Panc1 (cell line): ENCODE measurements at regions not wholly inside any gene's neighbourhood (a gene's known extent, or its start where the extent isn't known, plus 50 kb on each side); places are given as distances from the start of the nearest gene placed in this dataset.

Source experiments
- ATAC-seq: fragments of 200-7000 bp; cut with Tn5 transposase; 2 replicates; pipeline ENCODE4 v1.9.1; 2020; ENCODE audit warnings: mild to moderate bottlenecking, moderate library complexity
- BruUV-seq: library from RNA; stranded (reverse); fragments of 400-500 nt; replicated peaks from 2 replicates; lab custom pipeline; 2021; lab: Mats Ljungman, UMichigan
- CTCF ChIA-PET: fragments of 300-600 bp; sonication (Branson Sonifier 250); formaldehyde crosslinking; loops from one replicate; lab custom pipeline; 2022; ENCODE audit warnings: antibody characterized with exemption; lab: Charles Lee
- POLR2A ChIA-PET: fragments of 300-600 bp; sonication (Branson Sonifier 250); formaldehyde crosslinking; loops from one replicate; lab custom pipeline; 2022; ENCODE audit warnings: antibody characterized with exemption; lab: Charles Lee
- DNase-seq: peaks from one replicate; pipeline ENCODE4 v3.0.0-alpha.2; 2010; ENCODE audit warnings: low read depth, low spot score
- H3K27ac ChIP-seq: 2 replicates; pipeline ENCODE4 v1.5.1; 2011; ENCODE audit warnings: mild to moderate bottlenecking, low read length, inconsistent platforms
- H3K27me3 ChIP-seq: fragments of 200-500 bp; sonication (Bioruptor generic); 2 replicates; pipeline ENCODE4 v1.6.0; 2014; ENCODE audit warnings: low read length, inconsistent platforms; ENCODE audit not compliant: control insufficient read depth, insufficient read depth
- H3K36me3 ChIP-seq: fragments of 200-500 bp; sonication (Bioruptor generic); 2 replicates; pipeline ENCODE4 v1.5.1; 2014; ENCODE audit warnings: inconsistent platforms, mild to moderate bottlenecking, low read length, moderate library complexity; ENCODE audit not compliant: control insufficient read depth, insufficient read depth
- H3K4me1 ChIP-seq: 2 replicates; pipeline ENCODE4 v1.5.1; 2011; ENCODE audit warnings: inconsistent platforms, mild to moderate bottlenecking, low read length, moderate library complexity; ENCODE audit not compliant: control insufficient read depth, insufficient read depth
- H3K4me3 ChIP-seq, 2 experiments: 2 replicates each; pipeline ENCODE4 v1.5.1; 2011 to 2012; ENCODE audit warnings: low read depth in 2 of 2, low read length in 2 of 2, mild to moderate bottlenecking in 2 of 2, inconsistent platforms in 1 of 2, moderate library complexity in 1 of 2
- H3K9me3 ChIP-seq: fragments of 200-500 bp; sonication (Bioruptor generic); 2 replicates; pipeline ENCODE4 v1.5.1; 2014; ENCODE audit warnings: low read depth, mild to moderate bottlenecking, inconsistent platforms, low read length, moderate library complexity; ENCODE audit not compliant: control insufficient read depth, insufficient read depth
- CTCF ChIP-seq: fragments of 450-650 bp; IDR thresholded peaks from 2 replicates; pipeline ENCODE4 v1.5.1; 2017; ENCODE audit warnings: mild to moderate bottlenecking
- POLR2AphosphoS5 ChIP-seq: IDR thresholded peaks from 2 replicates; pipeline ENCODE4 v1.6.1; 2012; ENCODE audit warnings: mild to moderate bottlenecking, low read depth, low read length, moderate library complexity
- SIN3A ChIP-seq: IDR thresholded peaks from 2 replicates; pipeline ENCODE4 v1.6.1; 2012; ENCODE audit warnings: low read depth, mild to moderate bottlenecking, low read length, moderate library complexity, borderline replicate concordance; ENCODE audit not compliant: insufficient read depth
- TCF7L2 ChIP-seq: IDR thresholded peaks from 2 replicates; pipeline ENCODE4 v1.6.1; 2011; ENCODE audit warnings: mild to moderate bottlenecking, low read depth, low read length, inconsistent platforms
- in situ Hi-C: cut with HindIII; loops from 2 replicates; pipeline ENCODE4 v1.10.0; 2016; ENCODE audit warnings: low sequenced_read_pairs, low pct_unique_long_range_greater_than_20kb
- intact Hi-C: fragments of 100-400 bp; cut with micrococcal nuclease; formaldehyde crosslinking; loops from one replicate; pipeline ENCODE4 v1.10.0; 2022; ENCODE audit not compliant: unreplicated experiment
- TF ChIP-seq, protein P1 (sequence below), 2 experiments: IDR thresholded peaks; 2 replicates each; pipeline ENCODE4 v1.6.1; 2011 to 2012; ENCODE audit warnings: low read depth in 2 of 2, control low read depth in 1 of 2, low read length in 1 of 2, mild to moderate bottlenecking in 1 of 2, moderate library complexity in 1 of 2; ENCODE audit not compliant: insufficient read depth in 1 of 2

- ATAC-seq: no peak
These were observed 779.3 kb downstream of the NLGN4X start for GRCh38 chrX:5449323-5449722.

GRCh38 chrX:5431823-5432222, 796.8 kb downstream of the NLGN4X start:
- Histone ChIP-seq H3K36me3 (no peaks in the 10 kb centered on the region), H3K4me3 (no peak overlapping the region), H3K4me1 (no peaks in the 10 kb centered on the region), H3K27me3 (no peaks in the 10 kb centered on the region), H3K27ac (no peak overlapping the region), H3K9me3 (no peaks in the 10 kb centered on the region)
- in situ Hi-C loops (no loop called here), intact Hi-C loops (no loop called here)
- BruUV-seq: no TSS peak
- CTCF ChIA-PET: no interaction called here
- POLR2A ChIA-PET: no interaction called here
- DNase-seq (no peak), ATAC-seq (no peak)
- no peak for TF ChIP-seq CTCF
- TF ChIP-seq SIN3A: no peak
- TF ChIP-seq TCF7L2: no peak
- TF ChIP-seq, protein P1, sequence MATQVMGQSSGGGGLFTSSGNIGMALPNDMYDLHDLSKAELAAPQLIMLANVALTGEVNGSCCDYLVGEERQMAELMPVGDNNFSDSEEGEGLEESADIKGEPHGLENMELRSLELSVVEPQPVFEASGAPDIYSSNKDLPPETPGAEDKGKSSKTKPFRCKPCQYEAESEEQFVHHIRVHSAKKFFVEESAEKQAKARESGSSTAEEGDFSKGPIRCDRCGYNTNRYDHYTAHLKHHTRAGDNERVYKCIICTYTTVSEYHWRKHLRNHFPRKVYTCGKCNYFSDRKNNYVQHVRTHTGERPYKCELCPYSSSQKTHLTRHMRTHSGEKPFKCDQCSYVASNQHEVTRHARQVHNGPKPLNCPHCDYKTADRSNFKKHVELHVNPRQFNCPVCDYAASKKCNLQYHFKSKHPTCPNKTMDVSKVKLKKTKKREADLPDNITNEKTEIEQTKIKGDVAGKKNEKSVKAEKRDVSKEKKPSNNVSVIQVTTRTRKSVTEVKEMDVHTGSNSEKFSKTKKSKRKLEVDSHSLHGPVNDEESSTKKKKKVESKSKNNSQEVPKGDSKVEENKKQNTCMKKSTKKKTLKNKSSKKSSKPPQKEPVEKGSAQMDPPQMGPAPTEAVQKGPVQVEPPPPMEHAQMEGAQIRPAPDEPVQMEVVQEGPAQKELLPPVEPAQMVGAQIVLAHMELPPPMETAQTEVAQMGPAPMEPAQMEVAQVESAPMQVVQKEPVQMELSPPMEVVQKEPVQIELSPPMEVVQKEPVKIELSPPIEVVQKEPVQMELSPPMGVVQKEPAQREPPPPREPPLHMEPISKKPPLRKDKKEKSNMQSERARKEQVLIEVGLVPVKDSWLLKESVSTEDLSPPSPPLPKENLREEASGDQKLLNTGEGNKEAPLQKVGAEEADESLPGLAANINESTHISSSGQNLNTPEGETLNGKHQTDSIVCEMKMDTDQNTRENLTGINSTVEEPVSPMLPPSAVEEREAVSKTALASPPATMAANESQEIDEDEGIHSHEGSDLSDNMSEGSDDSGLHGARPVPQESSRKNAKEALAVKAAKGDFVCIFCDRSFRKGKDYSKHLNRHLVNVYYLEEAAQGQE (IDR thresholded peaks at IDR 0.05; ENCODE audit: insufficient read depth in 1 of 2, low read depth in 2 of 2, low read length in 1 of 2): no peak
- no peak for TF ChIP-seq POLR2AphosphoS5

More at GRCh38 chrX:5449323-5449722, 779.3 kb downstream of the NLGN4X start:
- TF ChIP-seq CTCF: no peak
- TF ChIP-seq, protein P1 (IDR thresholded peaks at IDR 0.05; ENCODE audit: insufficient read depth in 1 of 2, low read depth in 2 of 2, low read length in 1 of 2): no peak
- TF ChIP-seq SIN3A: no peak
- TF ChIP-seq TCF7L2: no peak
- TF ChIP-seq POLR2AphosphoS5: no peak
- BruUV-seq: no TSS peak
- H3K36me3 ChIP-seq: no peaks in the 10 kb centered on the region
- in situ Hi-C loops: no loop called here
- no peaks in the 10 kb centered on the region for H3K9me3 ChIP-seq
- POLR2A ChIA-PET: no interaction called here
- intact Hi-C loops: no loop called here
- no peak for DNase-seq
- H3K27me3 ChIP-seq: no peaks in the 10 kb centered on the region
- H3K4me1 ChIP-seq: no peaks in the 10 kb centered on the region
- H3K27ac ChIP-seq: no peak overlapping the region
- CTCF ChIA-PET: no interaction called here
- H3K4me3 ChIP-seq: no peak overlapping the region
